ENCODE measurements at regions not wholly inside any gene's neighbourhood (a gene's known extent, or its start where the extent isn't known, plus 50 kb on each side); places are given as distances from the start of the nearest gene placed in this dataset.

GRCh38 chr7:27303026-27303425, 60.4 kb downstream of the EVX1 start:
- Histone ChIP-seq H3K27me3 (ENCODE audit: control insufficient read depth in 1 of 2, insufficient read depth in 2 of 2, low read length in 2 of 2) (peaks cover 0 to 7% of the 10 kb centered on the region in 2 experiments), H3K4me3 (ENCODE audit: low read length) (no peak overlapping the region), H3K9me3 (ENCODE audit: control insufficient read depth in 1 of 2, insufficient read depth in 1 of 2, low read length in 2 of 2) (no peaks in the 10 kb centered on the region), H3K36me3 (ENCODE audit: insufficient read depth, low read length) (no peaks in the 10 kb centered on the region), H3K4me1 (ENCODE audit: insufficient read depth, low read length) (no peaks in the 10 kb centered on the region), H3K27ac (ENCODE audit: low read depth in 1 of 2, low read length in 2 of 2) (no peak overlapping the region)
- no peak overlapping the region for H3K4me3 Mint-ChIP-seq
- H3K27me3 Mint-ChIP-seq = peaks cover 50% of the 10 kb centered on the region
- H3K9me3 Mint-ChIP-seq = no peaks in the 10 kb centered on the region
- POLR2A ChIA-PET = no interaction called here
- intact Hi-C loops (cut with DNase I, micrococcal nuclease) = no loop called here
- no peaks in the 10 kb centered on the region for H3K36me3 Mint-ChIP-seq (ENCODE audit: low read depth)
- ATAC-seq (ENCODE audit: poor library complexity) (no peak), DNase-seq (no peak)
- H3K27ac Mint-ChIP-seq = no peak overlapping the region
- CTCF ChIA-PET = no interaction called here
- H3K4me1 Mint-ChIP-seq (ENCODE audit: low read depth) = no peaks in the 10 kb centered on the region
- TF ChIP-seq CTCF (IDR thresholded peaks at IDR 0.05) = no peak

GRCh38 chr7:27305854-27306253, 63.3 kb downstream of the EVX1 start:
- Histone ChIP-seq H3K4me1 (ENCODE audit: insufficient read depth, low read length) (no peaks in the 10 kb centered on the region), H3K9me3 (ENCODE audit: control insufficient read depth in 1 of 2, insufficient read depth in 1 of 2, low read length in 2 of 2) (no peaks in the 10 kb centered on the region), H3K36me3 (ENCODE audit: insufficient read depth, low read length) (no peaks in the 10 kb centered on the region), H3K4me3 (ENCODE audit: low read length) (no peak overlapping the region), H3K27me3 (ENCODE audit: control insufficient read depth in 1 of 2, insufficient read depth in 2 of 2, low read length in 2 of 2) (peaks cover 0 to 7% of the 10 kb centered on the region in 2 experiments), H3K27ac (ENCODE audit: low read depth in 1 of 2, low read length in 2 of 2) (no peak overlapping the region)
- Mint-ChIP-seq H3K27me3 (peaks cover 34% of the 10 kb centered on the region), H3K4me1 (ENCODE audit: low read depth) (no peaks in the 10 kb centered on the region), H3K36me3 (ENCODE audit: low read depth) (no peaks in the 10 kb centered on the region), H3K9me3 (no peaks in the 10 kb centered on the region), H3K27ac (no peak overlapping the region), H3K4me3 (no peak overlapping the region)
- ChIA-PET CTCF (no interaction called here), POLR2A (no interaction called here)
- no peak for ATAC-seq (ENCODE audit: poor library complexity)
- no peak for TF ChIP-seq CTCF (IDR thresholded peaks at IDR 0.05)
- DNase-seq = no peak
- intact Hi-C loops (cut with DNase I, micrococcal nuclease) = no loop called here

GRCh38 chr7:27312820-27313219, 70.2 kb downstream of the EVX1 start:
- Histone ChIP-seq H3K4me1 (ENCODE audit: insufficient read depth, low read length) (no peaks in the 10 kb centered on the region), H3K36me3 (ENCODE audit: insufficient read depth, low read length) (no peaks in the 10 kb centered on the region), H3K4me3 (ENCODE audit: low read length) (no peak overlapping the region), H3K9me3 (ENCODE audit: control insufficient read depth in 1 of 2, insufficient read depth in 1 of 2, low read length in 2 of 2) (no peaks in the 10 kb centered on the region), H3K27me3 (ENCODE audit: control insufficient read depth in 1 of 2, insufficient read depth in 2 of 2, low read length in 2 of 2) (peaks cover 0 to 7% of the 10 kb centered on the region in 2 experiments), H3K27ac (ENCODE audit: low read depth in 1 of 2, low read length in 2 of 2) (no peak overlapping the region)
- no peak for TF ChIP-seq CTCF (IDR thresholded peaks at IDR 0.05)
- Mint-ChIP-seq H3K36me3 (ENCODE audit: low read depth) (no peaks in the 10 kb centered on the region), H3K4me1 (ENCODE audit: low read depth) (no peaks in the 10 kb centered on the region), H3K4me3 (no peak overlapping the region), H3K27me3 (peaks cover 50% of the 10 kb centered on the region), H3K27ac (no peak overlapping the region), H3K9me3 (no peaks in the 10 kb centered on the region)
- POLR2A ChIA-PET = no interaction called here
- DNase-seq = no peak
- no peak for ATAC-seq (ENCODE audit: poor library complexity)
- CTCF ChIA-PET = no interaction called here
- intact Hi-C loops (cut with DNase I, micrococcal nuclease) = no loop called here
